GM19452 (cell line): ENCODE measurements at regions not wholly inside any gene's neighbourhood (a gene's known extent, or its start where the extent isn't known, plus 50 kb on each side); places are given as distances from the start of the nearest gene placed in this dataset.
"Not testable (repeated sequence)": the region's sequence is repeated elsewhere in the genome, so short reads cannot be mapped to it uniquely, and the experiment has no call there.

Source experiments
- ATAC-seq: cut with Tn5 transposase; IDR thresholded peaks from one replicate; pipeline ENCODE4 v1.9.1; 2021; ENCODE audit not compliant: unreplicated experiment

- no peak for ATAC-seq
Observed at GRCh38 chr7:84738583-84739150, 448.2 kb downstream of the SEMA3D start.

DNA sequence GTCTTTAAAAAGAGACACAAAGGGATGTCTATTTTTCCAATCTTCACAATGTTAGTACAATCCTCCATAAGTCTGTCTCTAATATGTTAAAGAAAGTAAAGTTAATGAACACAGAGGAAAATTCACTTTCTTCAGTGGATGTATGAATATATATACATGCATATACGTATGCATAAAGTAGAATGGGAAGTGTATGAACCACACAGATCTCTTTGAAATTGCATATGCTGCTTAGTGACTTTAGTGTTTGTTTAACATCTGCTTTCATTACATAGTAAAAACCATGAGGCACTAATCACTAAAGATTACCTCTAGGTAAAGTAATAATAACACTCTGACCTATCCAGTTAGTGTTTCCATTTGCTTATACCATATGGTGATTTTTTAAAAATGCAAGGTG, 451.2 kb downstream of the SEMA3D start:
- no peak for ATAC-seq

DNA sequence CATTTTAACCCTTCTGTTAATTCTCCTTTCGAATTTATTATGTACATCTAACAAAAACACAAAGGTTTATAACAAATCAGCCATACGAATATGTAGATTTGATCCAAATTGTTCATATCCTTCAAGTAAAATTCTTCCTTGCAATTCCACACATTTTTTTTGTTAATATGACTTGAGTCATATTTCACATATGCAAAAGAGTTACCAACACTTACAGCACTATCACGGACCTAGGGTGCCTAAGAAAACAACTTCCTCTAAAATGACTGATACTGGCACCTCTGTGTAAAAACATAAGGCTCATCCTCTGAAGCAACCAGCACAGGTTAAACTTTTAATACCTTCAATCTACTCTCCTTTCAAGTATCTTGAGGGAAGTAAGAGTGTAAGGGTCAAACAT, 451.8 kb downstream of the SEMA3D start:
- no peak for ATAC-seq

DNA sequence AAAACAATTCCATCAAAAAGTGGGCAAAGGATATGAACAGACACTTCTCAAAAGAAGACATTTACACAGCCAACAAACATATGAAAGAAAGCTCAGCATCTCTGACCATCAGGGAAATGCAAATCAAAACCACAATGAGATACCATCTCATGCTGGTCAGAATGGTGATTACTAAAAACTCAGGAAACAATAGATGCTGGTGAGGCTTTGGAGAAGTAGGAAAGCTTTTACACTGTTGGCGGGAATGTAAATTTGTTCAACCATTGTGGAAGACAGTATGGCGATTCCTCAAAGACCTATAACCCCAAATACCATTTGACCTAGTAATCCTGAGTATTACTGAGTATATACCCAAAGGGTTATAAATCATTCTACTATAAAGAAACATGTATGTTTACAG, 452.9 kb downstream of the SEMA3D start:
- not testable (repeated sequence) for ATAC-seq

GRCh38 chr7:84730864-84731263, 456.0 kb downstream of the SEMA3D start:
- ATAC-seq: not testable (repeated sequence)

DNA sequence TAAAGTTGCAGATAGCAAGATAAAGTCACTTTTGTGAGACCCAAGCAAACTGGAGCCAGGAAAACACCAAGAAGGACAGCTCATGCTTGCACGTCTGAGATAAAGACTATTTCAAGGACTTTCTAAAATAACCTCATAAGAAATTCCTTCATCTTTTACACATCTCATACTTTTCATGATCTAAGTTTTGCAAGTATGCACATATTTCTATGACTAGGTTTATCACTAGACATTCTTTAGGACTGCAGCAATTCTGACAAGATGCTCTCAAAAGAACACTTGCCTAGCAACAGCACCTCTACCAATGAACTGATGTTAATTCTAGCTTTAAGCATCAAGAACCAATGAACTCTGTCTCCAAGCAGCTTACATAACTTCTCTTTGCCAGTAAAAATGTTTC, 457.6 kb downstream of the SEMA3D start:
- ATAC-seq: no peak

DNA sequence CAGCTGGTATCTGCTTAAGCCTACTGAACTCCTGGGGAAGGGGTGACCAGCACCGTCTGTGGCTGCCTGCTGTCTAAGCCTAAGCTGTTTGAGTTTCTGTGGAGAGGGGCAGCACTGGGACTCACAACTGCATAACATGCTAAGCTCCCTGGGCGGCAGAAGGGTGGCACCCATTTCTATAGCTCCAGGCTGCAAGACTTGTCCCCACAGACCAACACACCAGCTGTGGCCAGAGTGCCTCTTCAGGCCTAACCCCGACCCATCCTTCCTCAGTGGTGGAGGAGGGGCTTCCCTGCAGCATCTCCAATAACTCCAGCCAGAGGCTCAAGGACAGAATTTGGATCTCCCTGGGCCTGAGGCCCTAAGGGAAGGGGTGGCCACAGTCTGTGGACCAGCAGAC, 464.1 kb downstream of the SEMA3D start:
- no peak for ATAC-seq

GRCh38 chr7:84722086-84722485, 464.8 kb downstream of the SEMA3D start:
- no peak for ATAC-seq

- no peak for ATAC-seq
Observed at GRCh38 chr7:84720456-84721097, 466.3 kb downstream of the SEMA3D start.

DNA sequence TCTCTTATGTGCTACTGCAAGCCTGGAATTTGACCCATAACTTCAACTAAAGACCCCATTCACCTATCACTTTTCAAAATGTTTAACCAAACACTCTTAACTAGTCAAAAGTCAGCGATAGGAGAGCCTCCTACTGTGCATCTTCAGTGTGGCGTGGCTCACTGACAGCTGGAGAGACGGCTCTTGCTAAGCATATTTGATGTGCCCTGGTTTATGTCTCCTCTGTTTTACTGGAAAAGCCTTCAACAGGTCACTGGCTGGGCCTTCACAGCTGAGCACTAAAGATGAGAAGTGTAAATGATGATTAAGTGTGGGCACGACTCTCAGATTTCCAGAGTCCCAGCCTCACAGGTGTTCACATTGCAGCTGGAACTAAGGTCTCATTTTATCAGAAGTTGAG, 472.1 kb downstream of the SEMA3D start:
- ATAC-seq: no peak

- ATAC-seq: no peak
Observed at GRCh38 chr7:84712374-84713121, 474.3 kb downstream of the SEMA3D start.

DNA sequence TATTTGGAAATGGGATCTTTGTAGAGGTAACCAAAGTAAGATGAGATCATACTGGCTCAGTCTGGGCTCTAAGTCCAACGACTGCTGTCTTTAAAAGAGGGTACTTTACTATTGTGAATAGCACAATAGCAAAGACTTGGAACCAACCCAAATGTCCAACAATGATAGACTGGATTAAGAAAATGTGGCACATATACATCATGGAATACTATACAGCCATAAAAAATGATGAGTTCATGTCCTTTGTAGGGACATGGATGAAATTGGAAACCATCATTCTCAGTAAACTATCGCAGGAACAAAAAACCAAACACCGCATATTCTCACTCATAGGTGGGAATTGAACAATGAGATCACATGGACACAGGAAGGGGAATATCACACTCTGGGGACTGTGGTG, 476.3 kb downstream of the SEMA3D start:
- not testable (repeated sequence) for ATAC-seq

- no peak for ATAC-seq
Observed at GRCh38 chr7:84705706-84706105, 481.1 kb downstream of the SEMA3D start.

- no peak for ATAC-seq
Observed at GRCh38 chr7:84705079-84705478, 481.8 kb downstream of the SEMA3D start.

DNA sequence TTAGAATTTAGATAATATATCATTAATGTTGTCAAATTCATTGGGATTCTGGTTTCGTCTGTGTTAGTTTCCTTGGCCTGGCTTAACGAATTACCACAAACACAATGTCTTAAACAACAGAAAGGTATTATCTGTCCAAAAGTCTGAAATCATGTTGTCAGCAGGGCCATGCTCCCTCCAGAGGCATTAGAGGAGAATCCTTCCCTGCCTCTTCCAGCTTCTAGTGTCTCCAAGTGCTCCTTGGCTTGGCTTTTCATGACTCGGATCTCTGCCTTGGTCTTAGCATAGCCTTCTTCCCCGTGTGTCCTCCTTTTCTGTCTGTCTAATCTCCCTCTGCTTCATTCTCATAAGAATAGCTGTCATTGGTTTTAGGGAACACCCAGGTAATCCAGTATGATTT, 482.5 kb downstream of the SEMA3D start:
- ATAC-seq: no peak

DNA sequence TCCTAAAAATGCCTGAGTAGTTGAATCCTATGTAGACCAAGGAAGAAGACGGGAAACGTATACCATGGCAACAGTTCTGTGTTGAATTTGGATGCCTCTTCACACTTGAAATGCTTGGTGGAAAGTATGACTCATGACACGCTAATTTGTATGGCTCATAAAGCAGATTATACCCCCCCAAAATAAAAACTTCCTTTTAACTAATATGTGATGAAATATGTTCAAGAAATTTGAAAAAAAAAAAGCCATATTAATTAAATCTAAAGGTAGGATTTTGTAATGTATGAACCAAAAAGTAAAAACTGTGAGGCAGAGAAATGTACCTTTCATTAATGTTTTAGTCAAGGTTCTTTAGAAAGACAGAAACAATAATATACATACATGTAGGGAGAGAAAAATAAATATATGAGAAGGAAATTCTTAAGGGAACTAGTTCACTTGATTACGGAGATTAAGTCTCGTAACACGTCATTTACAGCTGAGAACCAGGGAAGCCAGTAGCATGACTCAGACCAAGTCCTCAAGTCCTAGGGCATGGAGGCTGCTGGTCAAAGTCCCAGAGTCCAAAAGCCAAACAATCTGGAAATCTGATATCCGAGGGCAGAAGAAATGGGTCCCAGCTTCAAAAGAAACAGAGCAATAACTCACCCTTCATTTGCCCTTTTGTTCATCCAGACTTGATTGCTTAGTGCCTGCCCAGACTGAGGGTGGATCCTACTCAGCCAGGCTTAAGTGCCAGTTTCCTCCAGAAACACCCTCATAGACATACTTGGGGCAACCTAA, 485.1 kb downstream of the SEMA3D start:
- ATAC-seq: no peak

GRCh38 chr7:84700563-84701370, 486.1 kb downstream of the SEMA3D start:
- no peak for ATAC-seq

DNA sequence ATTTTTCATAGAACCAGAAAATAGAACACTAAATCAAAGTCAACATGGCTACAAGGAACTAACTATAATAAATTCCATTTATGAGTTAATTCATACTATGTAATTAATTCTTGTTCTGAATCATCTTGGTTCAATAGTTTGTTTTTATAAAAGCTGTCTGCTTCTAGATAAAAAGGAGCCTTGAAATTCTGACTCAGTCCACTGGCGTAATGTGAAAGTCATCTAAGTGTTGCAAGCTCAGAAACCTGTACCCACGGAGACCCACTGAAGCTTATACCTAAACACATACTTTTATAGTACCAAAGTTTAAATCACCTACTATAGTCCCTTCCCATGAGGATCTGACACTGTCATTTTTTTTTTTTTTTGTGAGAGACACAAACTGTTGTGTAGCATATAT, 489.4 kb downstream of the SEMA3D start:
- no peak for ATAC-seq

DNA sequence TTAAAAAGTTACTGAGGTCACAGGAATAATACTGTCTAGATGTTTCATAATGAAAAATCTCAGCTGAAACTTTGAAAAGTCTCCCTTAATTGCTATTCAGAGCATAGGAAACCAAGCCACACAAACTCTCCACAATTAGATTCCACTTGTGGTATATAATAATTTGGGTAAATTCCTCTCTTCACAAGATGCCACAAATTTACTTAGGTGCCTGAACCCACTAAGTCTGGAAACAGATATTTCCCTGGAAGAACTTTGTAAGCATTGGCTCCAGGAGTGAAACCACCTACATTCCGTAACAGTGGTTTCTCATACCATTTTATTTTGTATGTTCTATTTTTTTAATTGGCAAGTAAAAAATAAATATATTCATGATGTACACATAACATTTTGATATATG, 493.4 kb downstream of the SEMA3D start:
- no peak for ATAC-seq

DNA sequence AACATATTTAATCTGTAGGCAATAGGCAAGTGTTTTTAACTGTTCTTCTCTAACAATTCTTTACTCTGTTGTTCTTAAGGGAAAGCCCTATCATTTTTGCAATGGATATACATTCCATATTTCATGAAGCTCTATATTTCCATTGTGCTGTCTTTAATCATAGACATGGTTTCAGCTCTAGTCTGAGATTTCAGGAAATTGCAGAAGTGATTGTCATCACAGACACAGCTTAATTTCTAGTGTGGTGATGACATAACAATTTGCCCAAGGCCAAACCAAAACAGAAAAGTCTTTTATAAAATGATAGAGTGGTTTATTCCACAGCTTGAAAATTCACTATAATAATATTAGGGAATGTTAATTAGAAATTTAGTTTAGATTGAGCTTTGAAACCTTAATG, 494.1 kb upstream of the SEMA3A start:
- ATAC-seq: no peak

GRCh38 chr7:84686373-84686772, 491.8 kb upstream of the SEMA3A start:
- ATAC-seq: no peak
